PC-9 (cell line): ENCODE measurements at regions not wholly inside any gene's neighbourhood (a gene's known extent, or its start where the extent isn't known, plus 50 kb on each side); places are given as distances from the start of the nearest gene placed in this dataset.

Experiments
- BruUV-seq: library from RNA; stranded (reverse); fragments of 400-500 nt; replicated peaks from 2 replicates; lab custom pipeline; 2021; lab: Mats Ljungman, UMichigan
- CTCF ChIA-PET: fragments of 300-600 bp; sonication (Branson Sonifier 250); formaldehyde crosslinking; loops from one replicate; lab custom pipeline; 2022; ENCODE audit warnings: antibody characterized with exemption; lab: Charles Lee
- POLR2A ChIA-PET: fragments of 300-600 bp; sonication (Branson Sonifier 250); formaldehyde crosslinking; loops from one replicate; lab custom pipeline; 2022; ENCODE audit warnings: antibody characterized with exemption; ENCODE audit not compliant: unreplicated experiment; lab: Charles Lee
- DNase-seq, 2 experiments: peaks; one replicate each; pipeline versions ENCODE4 v3.0.0 to v3.0.0-alpha.2; 2015 to 2022; ENCODE audit warnings: mixed read lengths in 1 of 2
- H2AFZ ChIP-seq: fragments of 200-600 bp; sonication (generic); 2 replicates; pipeline ENCODE4 v1.8.1; 2017; ENCODE audit warnings: antibody characterized with exemption
- H3F3A ChIP-seq: fragments of 200-600 bp; sonication (generic); 2 replicates; pipeline ENCODE4 v1.8.1; 2017; ENCODE audit warnings: antibody characterized with exemption, mild to moderate bottlenecking, low read depth; ENCODE audit not compliant: insufficient read depth
- H3K27ac ChIP-seq: fragments of 200-600 bp; sonication (generic); 2 replicates; pipeline ENCODE4 v1.6.1; 2016; ENCODE audit warnings: mixed run types
- H3K27me3 ChIP-seq: fragments of 200-600 bp; sonication (generic); 2 replicates; pipeline ENCODE4 v1.6.1; 2016; ENCODE audit warnings: low read depth, mixed run types; ENCODE audit not compliant: insufficient read depth
- H3K36me3 ChIP-seq: fragments of 200-600 bp; sonication (generic); 2 replicates; pipeline ENCODE4 v1.6.1; 2016; ENCODE audit warnings: low read depth, mixed run types
- H3K4me1 ChIP-seq: fragments of 200-600 bp; sonication (generic); replicated peaks from 2 replicates; pipeline ENCODE4 v1.6.1; 2016; ENCODE audit warnings: mixed run types; ENCODE audit not compliant: insufficient read depth
- H3K4me2 ChIP-seq: fragments of 200-600 bp; sonication (generic); 2 replicates; pipeline ENCODE4 v1.6.1; 2017; ENCODE audit warnings: mixed run types
- H3K4me3 ChIP-seq: fragments of 200-600 bp; sonication (generic); 2 replicates; pipeline ENCODE4 v1.6.1; 2016; ENCODE audit warnings: mixed run types
- H3K79me2 ChIP-seq: fragments of 200-600 bp; sonication (generic); 2 replicates; pipeline ENCODE4 v1.6.1; 2017; ENCODE audit warnings: low read depth, mixed run types
- H3K9me2 ChIP-seq: fragments of 200-600 bp; sonication (generic); 2 replicates; pipeline ENCODE4 v1.8.1; 2017; ENCODE audit warnings: mild to moderate bottlenecking; ENCODE audit not compliant: insufficient read depth
- H3K9me3 ChIP-seq: fragments of 200-600 bp; sonication (generic); 2 replicates; pipeline ENCODE4 v1.8.1; 2016; ENCODE audit warnings: low read depth; ENCODE audit not compliant: insufficient read depth
- H4K20me1 ChIP-seq: fragments of 200-600 bp; sonication (generic); 2 replicates; pipeline ENCODE4 v1.8.1; 2017; ENCODE audit not compliant: insufficient read depth
- CTCF ChIP-seq: fragments of 200-600 bp; sonication (generic); conservative IDR thresholded peaks from 2 replicates; pipeline ENCODE4 v1.6.1; 2017; ENCODE audit warnings: mixed run types, antibody characterized with exemption, mild to moderate bottlenecking, moderate library complexity
- EZH2 ChIP-seq: fragments of 200-600 bp; sonication (generic); IDR thresholded peaks from 2 replicates; pipeline ENCODE4 v1.8.0; 2017; ENCODE audit warnings: antibody characterized with exemption, low read depth
- intact Hi-C: fragments of 100-400 bp; cut with micrococcal nuclease; formaldehyde crosslinking; loops from one replicate; pipeline ENCODE4 v1.10.0; 2022; ENCODE audit not compliant: unreplicated experiment

- Histone ChIP-seq H3K9me3 (peaks cover 15% of the 10 kb centered on the region), H3K4me2 (no peak overlapping the region), H3K9me2 (no peaks in the 10 kb centered on the region), H3K4me3 (no peak overlapping the region), H3K27ac (no peak overlapping the region), H3K27me3 (no peaks in the 10 kb centered on the region), H4K20me1 (no peaks in the 10 kb centered on the region), H3K36me3 (0 out of 2 replicates have a peak, but pooled peaks cover 5% of the 10 kb centered on the region), H3F3A (peaks cover 4% of the 10 kb centered on the region; the same call in 1 of the 2 replicates), H3K4me1 (peaks cover 9% of the 10 kb centered on the region), H2AFZ (no peak overlapping the region), H3K79me2 (no peaks in the 10 kb centered on the region)
- ChIA-PET CTCF (interaction anchor here (0.6 to 0.8 kb wide), 2 partner anchors 183 to 519 kb away, joined by 3 to 4 read pairs; no protein-coding TSS in a partner anchor), POLR2A (interaction anchor here (0.5 to 0.8 kb wide), 6 partner anchors 8 to 427 kb away, joined by 3 to 6 read pairs (median 4); no protein-coding TSS in a partner anchor)
- TF ChIP-seq CTCF (no peak), EZH2 (no peak)
- DNase-seq, result peak in 1 of 2 experiments; percentile 53
- BruUV-seq, result no TSS peak
- intact Hi-C loops, result loop anchor here (2.0 kb wide), 2 partner anchors 30 to 426 kb away; no protein-coding TSS in a partner anchor
Observed at GRCh38 chr5:57832875-57833274, 350.3 kb upstream of the ACTBL2 start.

- H3K27ac ChIP-seq, result no peak overlapping the region
- peaks cover under 1% of the 10 kb centered on the region; the same call in 1 of the 2 replicates for H3K4me1 ChIP-seq
- H3F3A ChIP-seq, result no peaks in the 10 kb centered on the region
- H3K9me3 ChIP-seq, result peaks cover 17% of the 10 kb centered on the region
- no peak overlapping the region for H3K4me3 ChIP-seq
- CTCF ChIA-PET, result no interaction called here
- no peak overlapping the region for H3K4me2 ChIP-seq
- DNase-seq, result peak in 1 of 2 experiments; percentile 40
- no peaks in the 10 kb centered on the region; the same call in 1 of the 2 replicates for H3K9me2 ChIP-seq
- intact Hi-C loops, result loop anchor here (2.0 kb wide), 2 partner anchors 31 to 427 kb away; no protein-coding TSS in a partner anchor
- TF ChIP-seq EZH2 (no peak), CTCF (no peak)
- 0 out of 2 replicates have a peak, but pooled peaks cover 5% of the 10 kb centered on the region for H3K36me3 ChIP-seq
- no peak overlapping the region for H2AFZ ChIP-seq
- no peaks in the 10 kb centered on the region for H4K20me1 ChIP-seq
- POLR2A ChIA-PET, result interaction anchor here (0.6 to 0.7 kb wide), 3 partner anchors 15 to 354 kb away, joined by 3 to 4 read pairs (median 4); no protein-coding TSS in a partner anchor
- H3K79me2 ChIP-seq, result no peaks in the 10 kb centered on the region
- no TSS peak for BruUV-seq
- no peaks in the 10 kb centered on the region for H3K27me3 ChIP-seq
Observed at GRCh38 chr5:57831932-57832331, 349.3 kb upstream of the ACTBL2 start.

- Histone ChIP-seq H3F3A (peaks cover 7% of the 10 kb centered on the region; the same call in 1 of the 2 replicates), H3K4me3 (no peak overlapping the region), H3K9me2 (no peaks in the 10 kb centered on the region; the same call in 1 of the 2 replicates), H3K27ac (no peak overlapping the region), H4K20me1 (no peaks in the 10 kb centered on the region), H3K4me1 (peaks cover 9% of the 10 kb centered on the region), H2AFZ (no peak overlapping the region), H3K27me3 (no peaks in the 10 kb centered on the region), H3K4me2 (no peak overlapping the region), H3K9me3 (peaks cover 23% of the 10 kb centered on the region), H3K79me2 (no peaks in the 10 kb centered on the region), H3K36me3 (0 out of 2 replicates have a peak, but pooled peaks cover 5% of the 10 kb centered on the region)
- intact Hi-C loops, result no loop called here
- no TSS peak for BruUV-seq
- POLR2A ChIA-PET, result no interaction called here
- TF ChIP-seq EZH2 (no peak), CTCF (no peak)
- CTCF ChIA-PET, result no interaction called here
- no peak for DNase-seq
Observed at GRCh38 chr5:57831090-57831489, 348.5 kb upstream of the ACTBL2 start.
